GM10248 (cell line): ENCODE measurements at regions not wholly inside any gene's neighbourhood (a gene's known extent, or its start where the extent isn't known, plus 50 kb on each side); places are given as distances from the start of the nearest gene placed in this dataset.

Experiments
- CTCF ChIA-PET: fragments of 300-600 bp; sonication (Branson Sonifier 250); formaldehyde crosslinking; extraction: SDS; loops from one replicate; lab custom pipeline; 2021; ENCODE audit warnings: antibody characterized with exemption; lab: Yijun Ruan, JAX
- POLR2A ChIA-PET: fragments of 350-650 bp; sonication (Branson Sonifier 250); formaldehyde crosslinking; extraction: SDS; loops from one replicate; lab custom pipeline; 2020; ENCODE audit warnings: antibody characterized with exemption; lab: Yijun Ruan, JAX
- DNase-seq: peaks from one replicate; pipeline ENCODE4 v3.0.0; 2012; ENCODE audit errors: extremely low spot score
- CTCF ChIP-seq: IDR thresholded peaks from 2 replicates; pipeline ENCODE4 v1.5.1; 2012; ENCODE audit warnings: mild to moderate bottlenecking, low read depth; ENCODE audit errors: extremely low read depth, missing control alignments, control extremely low read depth

- POLR2A ChIA-PET: no interaction called here
- CTCF ChIA-PET: no interaction called here
- no peak for DNase-seq
- TF ChIP-seq CTCF: no peak
These were observed 194.5 kb upstream of the JAG1 start for GRCh38 chr20:10868299-10868698.

DNA sequence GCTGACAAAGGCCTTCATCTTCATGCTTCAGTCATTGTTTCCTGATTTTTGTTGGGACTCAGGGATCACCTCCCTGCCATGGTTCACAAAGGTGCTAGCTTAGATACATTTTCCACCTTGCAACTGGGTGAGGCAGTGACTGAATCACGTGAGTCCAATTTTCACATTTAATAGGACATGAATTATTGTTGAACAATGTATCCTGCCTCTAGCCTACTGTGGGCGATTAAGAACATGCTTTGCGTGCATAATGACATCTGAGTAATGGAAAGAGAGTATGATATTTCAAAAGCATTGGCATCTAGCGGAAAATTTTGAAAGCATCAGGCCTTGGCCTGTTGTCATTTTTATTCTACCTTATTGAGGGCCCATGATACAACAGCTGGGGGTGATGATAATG, 199.2 kb upstream of the JAG1 start:
- ChIA-PET POLR2A (no interaction called here), CTCF (interaction anchor here (1.6 kb wide), 1 partner anchor 23 kb away, joined by 3 read pairs; no protein-coding TSS in a partner anchor)
- TF ChIP-seq CTCF: no peak
- DNase-seq: no peak

DNA sequence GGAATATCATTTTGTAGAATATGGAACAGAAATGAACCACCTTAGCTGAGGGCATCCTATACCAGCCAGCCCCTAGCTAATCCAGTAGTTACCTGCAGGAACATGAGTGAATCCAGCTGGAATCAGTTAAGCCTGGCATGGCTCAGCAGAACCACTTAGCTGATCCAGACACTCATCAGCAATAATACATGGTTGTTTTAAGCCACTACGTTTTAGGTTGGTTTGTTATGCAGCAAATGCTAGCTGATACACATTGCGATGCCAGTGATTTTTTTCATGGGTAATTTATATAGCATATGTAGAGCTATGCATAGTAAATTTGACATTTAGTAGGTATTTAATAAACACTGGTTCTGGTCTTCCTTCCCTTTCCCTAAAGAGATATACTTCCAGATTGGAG, 201.9 kb upstream of the JAG1 start:
- DNase-seq: no peak
- ChIA-PET CTCF (no interaction called here), POLR2A (no interaction called here)
- TF ChIP-seq CTCF: no peak

DNA sequence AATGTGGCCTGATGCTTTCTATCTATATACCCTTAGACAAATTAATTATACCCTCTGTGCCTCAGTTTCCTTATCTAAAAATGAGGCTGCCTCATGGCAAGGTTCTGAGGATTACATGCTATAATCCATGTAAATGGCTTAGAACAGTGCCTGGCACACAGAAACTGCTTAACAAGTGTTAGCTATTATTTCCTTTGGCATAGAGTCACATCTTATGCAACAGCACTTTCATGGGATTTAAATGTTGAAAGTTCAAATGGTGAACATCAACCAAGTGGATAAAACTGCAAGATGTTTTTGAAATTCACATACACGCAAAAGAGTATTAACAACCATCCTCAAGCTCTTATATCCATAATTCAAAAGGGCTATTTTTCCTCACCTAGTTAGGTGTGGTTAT, 202.8 kb upstream of the JAG1 start:
- no peak for DNase-seq
- CTCF ChIA-PET: interaction anchor here (1.0 kb wide), 1 partner anchor 81 kb away, joined by 4 read pairs; no protein-coding TSS in a partner anchor
- POLR2A ChIA-PET: no interaction called here
- TF ChIP-seq CTCF: no peak

- no peak for TF ChIP-seq CTCF
- ChIA-PET POLR2A (no interaction called here), CTCF (interaction anchor here (1.0 kb wide), 1 partner anchor 81 kb away, joined by 4 read pairs; no protein-coding TSS in a partner anchor)
- no peak for DNase-seq
These were observed 203.5 kb upstream of the JAG1 start for GRCh38 chr20:10877342-10877741.

DNA sequence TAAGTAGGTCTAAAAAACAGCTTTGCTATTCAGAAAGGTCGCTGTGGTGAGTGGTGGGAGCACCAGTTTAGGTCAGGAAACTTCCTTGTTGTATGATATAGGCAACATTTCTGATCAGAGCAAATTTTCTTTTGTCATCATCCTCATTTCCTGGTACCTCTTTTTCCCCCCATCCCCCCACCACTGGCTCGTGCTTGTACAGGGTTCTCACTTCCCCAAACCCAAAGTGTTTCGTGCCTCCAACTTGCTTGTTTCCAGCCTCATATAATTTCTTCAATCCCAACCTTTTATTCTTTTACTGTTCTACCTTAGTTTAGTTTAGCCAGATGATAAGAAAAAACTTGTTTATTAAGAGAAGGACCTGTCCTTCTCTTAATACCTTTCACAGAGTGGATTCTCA, 209.4 kb upstream of the JAG1 start:
- ChIA-PET POLR2A (no interaction called here), CTCF (interaction anchor here (1.3 kb wide), 1 partner anchor 12 kb away, joined by 3 read pairs; no protein-coding TSS in a partner anchor)
- DNase-seq: no peak
- no peak for TF ChIP-seq CTCF

- DNase-seq: no peak
- no peak for TF ChIP-seq CTCF
- CTCF ChIA-PET: no interaction called here
- POLR2A ChIA-PET: no interaction called here
These were observed 219.5 kb upstream of the JAG1 start for GRCh38 chr20:10893321-10893720.
